Body of pancreas (tissue), 4 donors: ENCODE measurements at regions not wholly inside any gene's neighbourhood (a gene's known extent, or its start where the extent isn't known, plus 50 kb on each side); places are given as distances from the start of the nearest gene placed in this dataset.

ENCODE experiments used
- POLR2A ChIP-seq, 3 donors: fragments of 450-650 bp; IDR thresholded peaks; one replicate each; pipeline ENCODE4 v1.6.1; 2016; ENCODE audit warnings: antibody characterized with exemption in 3 of 3, mild to moderate bottlenecking in 2 of 3
- TF ChIP-seq, protein P1 (sequence below), 7 experiments: fragments of 450-650 bp in 4 of 7; fragments of 200-600 bp in 3 of 7; sonication (generic) in 3 of 7; IDR thresholded peaks; one replicate each; pipeline ENCODE4 v1.5.1; 2016 to 2019; ENCODE audit warnings: antibody characterized with exemption in 7 of 7

DNA sequence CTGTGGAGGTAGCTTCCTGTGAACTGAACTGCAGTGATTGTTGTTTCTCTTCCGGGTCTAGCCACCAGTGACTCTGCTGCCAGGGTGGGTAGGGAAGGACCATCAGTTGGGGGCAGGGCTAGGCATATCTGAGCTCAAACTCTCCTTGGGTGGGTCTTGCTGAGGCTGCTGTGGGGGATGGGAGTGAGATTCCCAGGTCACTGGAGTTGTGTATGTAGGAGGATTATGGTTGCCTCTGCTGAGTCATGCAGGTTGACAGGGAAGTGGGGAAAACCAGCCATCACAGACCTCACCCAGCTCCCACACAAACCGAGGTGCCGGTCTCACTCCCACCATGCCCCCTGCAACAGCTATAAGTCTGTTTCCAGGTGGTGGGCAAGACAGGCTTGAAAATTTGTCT lies 1937.8 kb downstream of the PCDH7 start:
- TF ChIP-seq, protein P1, sequence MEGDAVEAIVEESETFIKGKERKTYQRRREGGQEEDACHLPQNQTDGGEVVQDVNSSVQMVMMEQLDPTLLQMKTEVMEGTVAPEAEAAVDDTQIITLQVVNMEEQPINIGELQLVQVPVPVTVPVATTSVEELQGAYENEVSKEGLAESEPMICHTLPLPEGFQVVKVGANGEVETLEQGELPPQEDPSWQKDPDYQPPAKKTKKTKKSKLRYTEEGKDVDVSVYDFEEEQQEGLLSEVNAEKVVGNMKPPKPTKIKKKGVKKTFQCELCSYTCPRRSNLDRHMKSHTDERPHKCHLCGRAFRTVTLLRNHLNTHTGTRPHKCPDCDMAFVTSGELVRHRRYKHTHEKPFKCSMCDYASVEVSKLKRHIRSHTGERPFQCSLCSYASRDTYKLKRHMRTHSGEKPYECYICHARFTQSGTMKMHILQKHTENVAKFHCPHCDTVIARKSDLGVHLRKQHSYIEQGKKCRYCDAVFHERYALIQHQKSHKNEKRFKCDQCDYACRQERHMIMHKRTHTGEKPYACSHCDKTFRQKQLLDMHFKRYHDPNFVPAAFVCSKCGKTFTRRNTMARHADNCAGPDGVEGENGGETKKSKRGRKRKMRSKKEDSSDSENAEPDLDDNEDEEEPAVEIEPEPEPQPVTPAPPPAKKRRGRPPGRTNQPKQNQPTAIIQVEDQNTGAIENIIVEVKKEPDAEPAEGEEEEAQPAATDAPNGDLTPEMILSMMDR (IDR thresholded peaks at IDR 0.05), result no peak
- TF ChIP-seq POLR2A (IDR thresholded peaks at IDR 0.05), result no peak
